ENCODE measurements at regions not wholly inside any gene's neighbourhood (a gene's known extent, or its start where the extent isn't known, plus 50 kb on each side); places are given as distances from the start of the nearest gene placed in this dataset.

- no peak for TF ChIP-seq POLR2AphosphoS5 (IDR thresholded peaks at IDR 0.05; ENCODE audit: low read depth)
- TF ChIP-seq GABPA (IDR thresholded peaks at IDR 0.05; ENCODE audit: low read depth) = no peak
- no peak for TF ChIP-seq SPI1 (IDR thresholded peaks at IDR 0.05; ENCODE audit: borderline replicate concordance, low read depth)
- TF ChIP-seq, protein P1, sequence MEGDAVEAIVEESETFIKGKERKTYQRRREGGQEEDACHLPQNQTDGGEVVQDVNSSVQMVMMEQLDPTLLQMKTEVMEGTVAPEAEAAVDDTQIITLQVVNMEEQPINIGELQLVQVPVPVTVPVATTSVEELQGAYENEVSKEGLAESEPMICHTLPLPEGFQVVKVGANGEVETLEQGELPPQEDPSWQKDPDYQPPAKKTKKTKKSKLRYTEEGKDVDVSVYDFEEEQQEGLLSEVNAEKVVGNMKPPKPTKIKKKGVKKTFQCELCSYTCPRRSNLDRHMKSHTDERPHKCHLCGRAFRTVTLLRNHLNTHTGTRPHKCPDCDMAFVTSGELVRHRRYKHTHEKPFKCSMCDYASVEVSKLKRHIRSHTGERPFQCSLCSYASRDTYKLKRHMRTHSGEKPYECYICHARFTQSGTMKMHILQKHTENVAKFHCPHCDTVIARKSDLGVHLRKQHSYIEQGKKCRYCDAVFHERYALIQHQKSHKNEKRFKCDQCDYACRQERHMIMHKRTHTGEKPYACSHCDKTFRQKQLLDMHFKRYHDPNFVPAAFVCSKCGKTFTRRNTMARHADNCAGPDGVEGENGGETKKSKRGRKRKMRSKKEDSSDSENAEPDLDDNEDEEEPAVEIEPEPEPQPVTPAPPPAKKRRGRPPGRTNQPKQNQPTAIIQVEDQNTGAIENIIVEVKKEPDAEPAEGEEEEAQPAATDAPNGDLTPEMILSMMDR (IDR thresholded peaks at IDR 0.05; ENCODE audit: insufficient read depth, low read length) = no peak
- TF ChIP-seq, protein P2, sequence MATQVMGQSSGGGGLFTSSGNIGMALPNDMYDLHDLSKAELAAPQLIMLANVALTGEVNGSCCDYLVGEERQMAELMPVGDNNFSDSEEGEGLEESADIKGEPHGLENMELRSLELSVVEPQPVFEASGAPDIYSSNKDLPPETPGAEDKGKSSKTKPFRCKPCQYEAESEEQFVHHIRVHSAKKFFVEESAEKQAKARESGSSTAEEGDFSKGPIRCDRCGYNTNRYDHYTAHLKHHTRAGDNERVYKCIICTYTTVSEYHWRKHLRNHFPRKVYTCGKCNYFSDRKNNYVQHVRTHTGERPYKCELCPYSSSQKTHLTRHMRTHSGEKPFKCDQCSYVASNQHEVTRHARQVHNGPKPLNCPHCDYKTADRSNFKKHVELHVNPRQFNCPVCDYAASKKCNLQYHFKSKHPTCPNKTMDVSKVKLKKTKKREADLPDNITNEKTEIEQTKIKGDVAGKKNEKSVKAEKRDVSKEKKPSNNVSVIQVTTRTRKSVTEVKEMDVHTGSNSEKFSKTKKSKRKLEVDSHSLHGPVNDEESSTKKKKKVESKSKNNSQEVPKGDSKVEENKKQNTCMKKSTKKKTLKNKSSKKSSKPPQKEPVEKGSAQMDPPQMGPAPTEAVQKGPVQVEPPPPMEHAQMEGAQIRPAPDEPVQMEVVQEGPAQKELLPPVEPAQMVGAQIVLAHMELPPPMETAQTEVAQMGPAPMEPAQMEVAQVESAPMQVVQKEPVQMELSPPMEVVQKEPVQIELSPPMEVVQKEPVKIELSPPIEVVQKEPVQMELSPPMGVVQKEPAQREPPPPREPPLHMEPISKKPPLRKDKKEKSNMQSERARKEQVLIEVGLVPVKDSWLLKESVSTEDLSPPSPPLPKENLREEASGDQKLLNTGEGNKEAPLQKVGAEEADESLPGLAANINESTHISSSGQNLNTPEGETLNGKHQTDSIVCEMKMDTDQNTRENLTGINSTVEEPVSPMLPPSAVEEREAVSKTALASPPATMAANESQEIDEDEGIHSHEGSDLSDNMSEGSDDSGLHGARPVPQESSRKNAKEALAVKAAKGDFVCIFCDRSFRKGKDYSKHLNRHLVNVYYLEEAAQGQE (IDR thresholded peaks at IDR 0.05; ENCODE audit: insufficient replicate concordance, low read depth) = no peak
- H3K27me3 ChIP-seq (ENCODE audit: insufficient read depth, poor library complexity, severe bottlenecking) = no peaks in the 10 kb centered on the region
- DNase-seq (ENCODE audit: low read depth in 1 of 2, low spot score in 1 of 2) = no peak
- H3K27ac ChIP-seq (replicated peaks) = no peak overlapping the region
- H3K4me3 ChIP-seq (replicated peaks; ENCODE audit: insufficient read depth, low read length) = no peak overlapping the region
Measured at GRCh38 chr4:97208749-97209148, 934.5 kb downstream of the STPG2 start.

DNA sequence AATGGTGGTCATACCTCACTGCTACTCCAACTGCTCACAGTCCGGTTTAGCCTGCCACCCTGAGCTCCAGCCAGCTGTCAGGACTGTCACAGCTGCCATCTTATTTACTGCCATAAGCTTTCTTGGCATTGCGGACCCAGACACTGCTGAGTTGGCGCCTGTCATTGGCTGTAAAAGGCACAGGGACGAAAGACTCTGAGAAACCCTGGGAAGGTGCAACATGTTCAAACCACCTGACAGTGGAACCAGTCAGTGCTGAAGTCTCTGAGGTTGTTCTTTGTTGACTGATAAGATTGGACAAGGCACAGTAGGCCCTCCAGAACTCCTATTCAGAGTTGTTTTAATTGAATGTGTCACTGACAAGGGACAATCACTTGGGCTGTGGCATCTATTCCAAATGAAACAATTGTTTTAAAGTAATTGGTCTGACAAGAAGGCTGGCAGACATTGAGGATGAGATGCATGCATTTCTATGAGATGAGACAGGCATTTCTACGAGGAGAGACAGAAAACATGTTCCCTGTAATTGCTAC, 927.8 kb downstream of the STPG2 start:
- TF ChIP-seq SPI1 (IDR thresholded peaks at IDR 0.05; ENCODE audit: borderline replicate concordance, low read depth) (no peak), POLR2AphosphoS5 (IDR thresholded peaks at IDR 0.05; ENCODE audit: low read depth) (no peak), GABPA (IDR thresholded peaks at IDR 0.05; ENCODE audit: low read depth) (no peak)
- TF ChIP-seq, protein P1 (IDR thresholded peaks at IDR 0.05; ENCODE audit: insufficient read depth, low read length) = no peak
- TF ChIP-seq, protein P2 (IDR thresholded peaks at IDR 0.05; ENCODE audit: insufficient replicate concordance, low read depth) = no peak
- no peak for DNase-seq (ENCODE audit: low read depth in 1 of 2, low spot score in 1 of 2)
- H3K4me3 ChIP-seq (replicated peaks; ENCODE audit: insufficient read depth, low read length) = no peak overlapping the region
- no peaks in the 10 kb centered on the region for H3K27me3 ChIP-seq (ENCODE audit: insufficient read depth, poor library complexity, severe bottlenecking)
- H3K27ac ChIP-seq (replicated peaks) = no peak overlapping the region

GRCh38 chr4:97216046-97216445, 927.2 kb downstream of the STPG2 start:
- DNase-seq (ENCODE audit: low read depth in 1 of 2, low spot score in 1 of 2) = no peak
- TF ChIP-seq, protein P2 (IDR thresholded peaks at IDR 0.05; ENCODE audit: insufficient replicate concordance, low read depth) = no peak
- no peak for TF ChIP-seq SPI1 (IDR thresholded peaks at IDR 0.05; ENCODE audit: borderline replicate concordance, low read depth)
- no peak for TF ChIP-seq GABPA (IDR thresholded peaks at IDR 0.05; ENCODE audit: low read depth)
- TF ChIP-seq, protein P1 (IDR thresholded peaks at IDR 0.05; ENCODE audit: insufficient read depth, low read length) = no peak
- TF ChIP-seq POLR2AphosphoS5 (IDR thresholded peaks at IDR 0.05; ENCODE audit: low read depth) = no peak
- H3K27me3 ChIP-seq (ENCODE audit: insufficient read depth, poor library complexity, severe bottlenecking) = no peaks in the 10 kb centered on the region
- no peak overlapping the region for H3K4me3 ChIP-seq (replicated peaks; ENCODE audit: insufficient read depth, low read length)
- H3K27ac ChIP-seq (replicated peaks) = no peak overlapping the region

Measured in HL-60 (cell line).